HT1080 (cell line): ENCODE measurements at regions not wholly inside any gene's neighbourhood (a gene's known extent, or its start where the extent isn't known, plus 50 kb on each side); places are given as distances from the start of the nearest gene placed in this dataset.

Experiments used
- DNase-seq: peaks from one replicate; pipeline ENCODE4 v3.0.0-alpha.2; 2015; ENCODE audit warnings: low read depth

GRCh38 chr3:146382386-146382785, 87.0 kb downstream of the PLSCR2 start:
- DNase-seq = peak; percentile 20

- no peak for DNase-seq
These were observed 89.3 kb downstream of the PLSCR2 start for GRCh38 chr3:146380046-146380445.

- DNase-seq = no peak
These were observed 94.1 kb downstream of the PLSCR2 start for GRCh38 chr3:146375219-146375618.

- no peak for DNase-seq
These were observed 95.2 kb downstream of the PLSCR2 start for GRCh38 chr3:146374146-146374545.

- no peak for DNase-seq
These were observed 97.5 kb downstream of the PLSCR2 start for GRCh38 chr3:146371902-146372301.

- no peak for DNase-seq
These were observed 100.4 kb downstream of the PLSCR2 start for GRCh38 chr3:146368882-146369523.

GRCh38 chr3:146359841-146360240, 108.9 kb upstream of the PLSCR4 start:
- DNase-seq = no peak

- peak; percentile 52 for DNase-seq
These were observed 103.5 kb upstream of the PLSCR4 start for GRCh38 chr3:146354421-146354820.

GRCh38 chr3:146350852-146351251, 99.9 kb upstream of the PLSCR4 start:
- no peak for DNase-seq

- DNase-seq = no peak
These were observed 95.0 kb upstream of the PLSCR4 start for GRCh38 chr3:146345900-146346299.

GRCh38 chr3:146343551-146343950, 92.6 kb upstream of the PLSCR4 start:
- no peak for DNase-seq

GRCh38 chr3:146342989-146343388, 92.1 kb upstream of the PLSCR4 start:
- DNase-seq = no peak

GRCh38 chr3:146339349-146339748, 88.4 kb upstream of the PLSCR4 start:
- DNase-seq = no peak

GRCh38 chr3:146337991-146338390, 87.1 kb upstream of the PLSCR4 start:
- no peak for DNase-seq

GRCh38 chr3:146335386-146335785, 84.5 kb upstream of the PLSCR4 start:
- DNase-seq = no peak

- DNase-seq = peak; percentile 34
These were observed 83.2 kb upstream of the PLSCR4 start for GRCh38 chr3:146334151-146334550.

- no peak for DNase-seq
These were observed 81.1 kb upstream of the PLSCR4 start for GRCh38 chr3:146331967-146332366.

GRCh38 chr3:146326875-146327543, 76.1 kb upstream of the PLSCR4 start:
- DNase-seq = peak; percentile 69

GRCh38 chr3:146325170-146325569, 74.3 kb upstream of the PLSCR4 start:
- DNase-seq = no peak

GRCh38 chr3:146322216-146322817, 71.4 kb upstream of the PLSCR4 start:
- no peak for DNase-seq

GRCh38 chr3:146314871-146315270, 64.0 kb upstream of the PLSCR4 start:
- DNase-seq = no peak

GRCh38 chr3:146313746-146314111, 62.8 kb upstream of the PLSCR4 start:
- DNase-seq = peak; percentile 83
